SW480 (cell line): ENCODE measurements at regions not wholly inside any gene's neighbourhood (a gene's known extent, or its start where the extent isn't known, plus 50 kb on each side); places are given as distances from the start of the nearest gene placed in this dataset.
"Not testable (repeated sequence)": the region's sequence is repeated elsewhere in the genome, so short reads cannot be mapped to it uniquely, and the experiment has no call there.

Experiments
- DNase-seq: peaks from one replicate; pipeline ENCODE4 v3.0.0-alpha.2; 2016; ENCODE audit warnings: low spot score

GRCh38 chr14:94833633-94834032 is 63.7 kb upstream of the GSC start:
- DNase-seq, result no peak

- DNase-seq, result no peak
Measured at GRCh38 chr14:94831085-94831484, 61.2 kb upstream of the GSC start.

DNA sequence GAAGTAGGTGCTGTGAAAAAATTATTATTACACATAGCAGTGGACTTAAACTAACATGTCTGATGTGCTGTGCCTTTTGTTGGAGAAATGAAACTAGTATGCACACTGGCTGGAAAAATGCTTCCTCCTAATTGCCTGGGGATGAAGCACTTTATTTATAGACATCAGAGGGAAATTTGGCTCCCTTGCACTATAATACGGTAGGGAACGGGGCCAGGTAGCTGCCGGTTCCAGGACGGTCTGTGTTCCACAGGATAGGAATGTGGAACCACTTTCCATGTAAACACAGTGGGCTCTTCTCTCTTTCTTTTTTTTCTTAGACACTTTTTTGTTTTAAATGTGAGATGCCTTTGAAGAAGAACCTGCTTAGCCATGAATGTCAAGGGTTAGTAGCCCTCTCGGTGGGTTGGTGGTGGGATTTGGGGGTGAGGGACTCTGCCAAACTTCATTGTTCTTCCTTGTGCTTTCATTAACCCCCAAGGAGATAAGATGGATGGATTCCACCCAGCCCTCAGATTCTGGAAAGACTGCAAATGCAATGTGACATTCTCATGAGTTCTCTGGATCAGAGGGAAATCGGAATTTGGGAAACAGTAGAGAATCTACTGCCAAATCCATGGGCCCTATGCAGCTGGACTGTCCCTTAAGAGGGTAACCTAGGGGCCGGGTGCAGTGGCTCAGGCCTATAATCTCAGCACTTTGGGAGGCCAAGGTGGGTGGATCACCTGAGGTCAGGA is 58.0 kb upstream of the GSC start:
- DNase-seq, result no peak

- DNase-seq, result no peak
Measured at GRCh38 chr14:94826774-94827173, 56.9 kb upstream of the GSC start.

DNA sequence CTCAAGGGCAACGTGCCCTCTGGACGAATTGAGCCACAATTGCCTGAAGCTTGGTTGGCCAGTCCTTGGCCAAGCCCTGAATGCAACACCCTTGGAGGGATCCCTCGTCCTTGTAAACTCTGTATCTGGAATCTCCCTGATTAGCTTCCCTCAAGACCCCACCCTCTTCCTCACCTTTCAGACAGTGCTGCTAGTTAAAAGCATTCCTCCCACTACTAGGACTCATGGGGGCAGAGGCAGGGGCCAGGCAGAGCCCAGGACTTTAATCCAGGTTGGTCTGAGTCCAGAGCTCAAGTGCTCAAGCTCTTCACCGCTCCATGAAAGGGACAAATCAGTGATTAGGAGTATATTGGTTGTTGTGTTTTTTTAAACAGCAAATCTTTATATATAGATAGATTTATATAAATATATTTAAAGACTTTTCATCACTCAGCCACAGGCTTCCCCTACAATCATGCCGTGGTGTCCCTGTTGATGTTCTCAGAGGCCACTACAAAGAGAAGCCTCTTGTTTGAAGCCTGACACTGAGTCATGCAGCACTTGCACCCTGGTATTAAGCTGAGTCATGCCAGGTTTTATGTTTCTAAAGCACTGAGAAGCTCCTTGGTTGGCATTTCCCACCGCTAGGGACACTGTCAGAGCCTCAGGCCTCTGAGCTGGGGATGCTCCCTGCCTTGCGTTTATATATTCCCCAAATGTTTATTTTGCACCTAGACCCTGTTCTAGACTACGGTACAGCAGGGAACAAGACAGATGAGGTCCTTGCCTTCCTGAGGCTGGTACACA is 53.8 kb upstream of the GSC start:
- DNase-seq, result peak; percentile 93

GRCh38 chr14:94821705-94822104 is 51.8 kb upstream of the GSC start:
- no peak for DNase-seq

DNA sequence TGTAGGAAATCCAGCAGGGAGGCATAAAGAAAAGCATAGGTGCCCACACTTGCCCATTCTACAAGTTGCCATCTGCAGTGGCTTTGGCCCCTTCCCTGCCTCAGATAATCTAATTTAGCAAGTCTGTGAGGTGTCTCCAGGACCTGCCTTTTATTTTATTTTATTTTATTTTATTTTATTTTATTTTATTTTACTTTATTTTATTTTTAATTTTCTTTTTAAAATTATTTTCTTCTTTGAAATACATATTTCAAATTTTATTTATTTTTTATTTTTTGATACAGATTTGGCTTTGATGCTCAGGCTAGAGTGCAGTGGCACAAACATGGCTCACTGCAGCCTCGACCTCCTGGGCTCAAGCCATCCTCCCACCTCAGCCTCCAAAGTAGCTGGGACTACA is 51.0 kb upstream of the GSC start:
- not testable (repeated sequence) for DNase-seq
